H9 (cell line): ENCODE measurements at regions not wholly inside any gene's neighbourhood (a gene's known extent, or its start where the extent isn't known, plus 50 kb on each side); places are given as distances from the start of the nearest gene placed in this dataset.

Experiments used
- DNase-seq: peaks from one replicate; pipeline ENCODE4 v3.0.0-alpha.2; 2017
- H2AFZ ChIP-seq: one replicate; pipeline ENCODE4 v1.6.1; 2013; ENCODE audit warnings: mild to moderate bottlenecking, low read length, control low read depth, moderate library complexity
- H2AK5ac ChIP-seq: 2 replicates; pipeline ENCODE4 v1.6.1; 2013; ENCODE audit warnings: low read length, control low read depth, mixed read lengths; ENCODE audit not compliant: insufficient read length
- H2BK120ac ChIP-seq: one replicate; pipeline ENCODE4 v1.6.1; 2013; ENCODE audit warnings: low read depth, mild to moderate bottlenecking, low read length, control low read depth, inconsistent platforms; ENCODE audit not compliant: poor library complexity, severe bottlenecking
- H2BK12ac ChIP-seq: 2 replicates; pipeline ENCODE4 v1.6.1; 2013; ENCODE audit warnings: low read length, control low read depth, mixed read lengths, low read depth; ENCODE audit not compliant: insufficient read length
- H2BK15ac ChIP-seq: 2 replicates; pipeline ENCODE4 v1.6.1; 2013; ENCODE audit warnings: low read depth, low read length, control low read depth
- H2BK20ac ChIP-seq: one replicate; pipeline ENCODE4 v1.6.1; 2013; ENCODE audit warnings: low read depth, mild to moderate bottlenecking, low read length, control low read depth, inconsistent platforms; ENCODE audit not compliant: poor library complexity, severe bottlenecking
- H2BK5ac ChIP-seq: 2 replicates; pipeline ENCODE4 v1.6.1; 2013; ENCODE audit warnings: low read length, control low read depth, mixed read lengths; ENCODE audit not compliant: insufficient read length
- H3K14ac ChIP-seq: 2 replicates; pipeline ENCODE4 v1.6.1; 2013; ENCODE audit warnings: low read length, control low read depth; ENCODE audit not compliant: insufficient read depth
- H3K18ac ChIP-seq: 2 replicates; pipeline ENCODE4 v1.6.1; 2013; ENCODE audit warnings: low read depth, mild to moderate bottlenecking, mixed read lengths, low read length, control low read depth; ENCODE audit not compliant: insufficient read length
- H3K23ac ChIP-seq: 2 replicates; pipeline ENCODE4 v1.6.1; 2013; ENCODE audit warnings: low read length, control low read depth, mixed read lengths, low read depth; ENCODE audit not compliant: insufficient read length
- H3K23me2 ChIP-seq: 2 replicates; pipeline ENCODE4 v1.6.1; 2013; ENCODE audit warnings: low read depth, mild to moderate bottlenecking, mixed read lengths, low read length, control low read depth; ENCODE audit not compliant: insufficient read length, poor library complexity, severe bottlenecking
- H3K27ac ChIP-seq: 2 replicates; pipeline ENCODE4 v1.5.1; 2013; ENCODE audit warnings: low read length, control low read depth, mixed read lengths, low read depth; ENCODE audit not compliant: insufficient read length
- H3K27me3 ChIP-seq: 2 replicates; pipeline ENCODE4 v1.6.1; 2013; ENCODE audit warnings: low read length, control low read depth, inconsistent platforms; ENCODE audit not compliant: insufficient read depth
- H3K4ac ChIP-seq: 2 replicates; pipeline ENCODE4 v1.6.1; 2013; ENCODE audit warnings: low read depth, mild to moderate bottlenecking, control low read depth, inconsistent platforms, low read length, moderate library complexity
- H3K4me1 ChIP-seq: 2 replicates; pipeline ENCODE4 v1.6.1; 2013; ENCODE audit warnings: low read length, control low read depth, inconsistent platforms; ENCODE audit not compliant: insufficient read depth
- H3K4me2 ChIP-seq: 2 replicates; pipeline ENCODE4 v1.6.1; 2013; ENCODE audit warnings: low read length, control low read depth, mixed read lengths; ENCODE audit not compliant: insufficient read length, insufficient read depth
- H3K56ac ChIP-seq: 2 replicates; pipeline ENCODE4 v1.6.1; 2013; ENCODE audit warnings: low read depth, mild to moderate bottlenecking, mixed read lengths, low read length, control low read depth; ENCODE audit not compliant: insufficient read length
- H3K79me1 ChIP-seq: 2 replicates; pipeline ENCODE4 v1.6.1; 2013; ENCODE audit warnings: low read depth, mild to moderate bottlenecking, moderate library complexity, low read length, control low read depth, inconsistent platforms; ENCODE audit not compliant: insufficient read depth, poor library complexity, severe bottlenecking
- H3K79me2 ChIP-seq: 2 replicates; pipeline ENCODE4 v1.6.1; 2013; ENCODE audit warnings: low read length, control low read depth, inconsistent platforms; ENCODE audit not compliant: insufficient read depth
- H3K9ac ChIP-seq: 2 replicates; pipeline ENCODE4 v1.6.1; 2013; ENCODE audit warnings: low read length, control low read depth, mixed read lengths; ENCODE audit not compliant: insufficient read length; ENCODE audit errors: extremely low read depth
- H3K9me3 ChIP-seq: one replicate; pipeline ENCODE4 v1.6.1; 2013; ENCODE audit warnings: low read depth, low read length, inconsistent platforms; ENCODE audit not compliant: control insufficient read depth
- H3T11ph ChIP-seq: one replicate; pipeline ENCODE4 v1.6.1; 2013; ENCODE audit warnings: mild to moderate bottlenecking, low read length, control low read depth, inconsistent platforms
- H4K20me1 ChIP-seq: one replicate; pipeline ENCODE4 v1.6.1; 2013; ENCODE audit not compliant: control insufficient read depth, insufficient read length, insufficient read depth
- H4K5ac ChIP-seq: 2 replicates; pipeline ENCODE4 v1.6.1; 2013; ENCODE audit warnings: low read depth, mild to moderate bottlenecking, mixed read lengths, low read length, control low read depth; ENCODE audit not compliant: insufficient read length
- H4K8ac ChIP-seq: replicated peaks from 2 replicates; pipeline ENCODE4 v1.6.1; 2013; ENCODE audit warnings: low read length, control low read depth, mixed read lengths, low read depth; ENCODE audit not compliant: insufficient read length
- H4K91ac ChIP-seq: 2 replicates; pipeline ENCODE4 v1.6.1; 2013; ENCODE audit warnings: low read depth, mild to moderate bottlenecking, moderate library complexity, mixed read lengths, low read length, control low read depth; ENCODE audit not compliant: insufficient read length
- H3K27ac Mint-ChIP-seq, 3 experiments: 2 replicates in 2 of 3; 3 replicates in 1 of 3; pipeline ENCODE4 v1.8.0; 2020 to 2021; ENCODE audit warnings: mixed read lengths in 3 of 3, mild to moderate bottlenecking in 1 of 3, moderate library complexity in 1 of 3
- H3K27me3 Mint-ChIP-seq: 2 replicates; pipeline ENCODE4 v1.8.0; 2021; ENCODE audit warnings: low read depth, mild to moderate bottlenecking, moderate library complexity, mixed read lengths
- H3K36me3 Mint-ChIP-seq, 3 experiments: 2 replicates in 2 of 3; 3 replicates in 1 of 3; pipeline ENCODE4 v1.8.0; 2020 to 2021; ENCODE audit warnings: low read depth in 3 of 3, mixed read lengths in 3 of 3; ENCODE audit not compliant: insufficient read depth in 1 of 3
- H3K4me1 Mint-ChIP-seq, 2 experiments: 2 replicates each; pipeline ENCODE4 v1.8.0; 2020; ENCODE audit warnings: mixed read lengths in 2 of 2
- H3K4me3 Mint-ChIP-seq, 2 experiments: 2 replicates in 1 of 2; 3 replicates in 1 of 2; pipeline ENCODE4 v1.8.0; 2020 to 2021; ENCODE audit warnings: mild to moderate bottlenecking in 2 of 2, mixed read lengths in 2 of 2, moderate library complexity in 1 of 2
- H3K9me3 Mint-ChIP-seq, 2 experiments: 2 replicates in 1 of 2; 3 replicates in 1 of 2; pipeline ENCODE4 v1.8.0; 2020; ENCODE audit warnings: mild to moderate bottlenecking in 2 of 2, mixed read lengths in 2 of 2, moderate library complexity in 1 of 2
- WGBS: extraction: QIAGEN DNeasy Blood & Tissue Kit; methylation state at CpG from one replicate; pipeline ENCODE4 v1.1.7; 2013; ENCODE audit warnings: missing lambda C conversion rate, low lambda C conversion rate, mixed read lengths; ENCODE audit not compliant: insufficient read length; ENCODE audit errors: extremely low coverage; 5-methylcytosine and 5-hydroxymethylcytosine counted together
- TF ChIP-seq, protein P1 (sequence below): fragments of 200-600 bp; sonication (generic); conservative IDR thresholded peaks from 3 replicates; pipeline ENCODE4 v1.8.0; 2021; ENCODE audit warnings: antibody characterized with exemption, mild to moderate bottlenecking

DNA sequence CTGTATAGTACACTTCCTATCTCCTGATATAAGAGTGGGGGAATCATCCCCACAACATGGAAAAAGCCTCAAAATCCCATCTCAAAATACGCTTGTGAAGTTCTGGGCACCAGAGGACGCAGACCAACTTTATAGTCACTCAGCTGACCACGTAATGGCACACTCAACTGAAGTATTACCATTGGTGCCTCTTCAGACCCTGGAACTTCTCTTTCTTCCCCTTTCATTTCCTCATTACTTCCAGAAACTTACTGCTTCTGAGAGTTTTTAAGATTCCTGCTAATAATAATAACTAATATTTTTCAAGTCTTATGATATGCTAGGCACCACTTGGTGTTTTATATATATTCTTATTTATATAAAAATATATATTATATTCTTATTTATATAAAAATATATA is 202.6 kb downstream of the PTPRC start:
- H3K27ac Mint-ChIP-seq, result no peak overlapping the region
- no peak overlapping the region for H3K4me3 Mint-ChIP-seq
- Histone ChIP-seq H4K20me1 (no peaks in the 10 kb centered on the region), H3K56ac (no peak overlapping the region), H4K5ac (no peak overlapping the region), H3K27me3 (no peaks in the 10 kb centered on the region), H2AFZ (no peak overlapping the region), H3K18ac (no peak overlapping the region), H2BK15ac (no peak overlapping the region), H3K23ac (no peak overlapping the region), H2BK20ac (no peak overlapping the region), H3K79me1 (no peaks in the 10 kb centered on the region), H3T11ph (no peak overlapping the region), H3K4ac (no peak overlapping the region), H3K14ac (no peak overlapping the region), H4K8ac (no peak overlapping the region), H3K4me1 (no peaks in the 10 kb centered on the region), H2BK12ac (no peak overlapping the region), H3K27ac (no peak overlapping the region), H3K9ac (no peak overlapping the region), H3K79me2 (no peaks in the 10 kb centered on the region), H2BK120ac (no peak overlapping the region), H3K9me3 (no peaks in the 10 kb centered on the region), H2AK5ac (no peak overlapping the region), H3K23me2 (no peaks in the 10 kb centered on the region), H3K4me2 (no peak overlapping the region), H4K91ac (no peak overlapping the region), H2BK5ac (no peak overlapping the region)
- TF ChIP-seq, protein P1, sequence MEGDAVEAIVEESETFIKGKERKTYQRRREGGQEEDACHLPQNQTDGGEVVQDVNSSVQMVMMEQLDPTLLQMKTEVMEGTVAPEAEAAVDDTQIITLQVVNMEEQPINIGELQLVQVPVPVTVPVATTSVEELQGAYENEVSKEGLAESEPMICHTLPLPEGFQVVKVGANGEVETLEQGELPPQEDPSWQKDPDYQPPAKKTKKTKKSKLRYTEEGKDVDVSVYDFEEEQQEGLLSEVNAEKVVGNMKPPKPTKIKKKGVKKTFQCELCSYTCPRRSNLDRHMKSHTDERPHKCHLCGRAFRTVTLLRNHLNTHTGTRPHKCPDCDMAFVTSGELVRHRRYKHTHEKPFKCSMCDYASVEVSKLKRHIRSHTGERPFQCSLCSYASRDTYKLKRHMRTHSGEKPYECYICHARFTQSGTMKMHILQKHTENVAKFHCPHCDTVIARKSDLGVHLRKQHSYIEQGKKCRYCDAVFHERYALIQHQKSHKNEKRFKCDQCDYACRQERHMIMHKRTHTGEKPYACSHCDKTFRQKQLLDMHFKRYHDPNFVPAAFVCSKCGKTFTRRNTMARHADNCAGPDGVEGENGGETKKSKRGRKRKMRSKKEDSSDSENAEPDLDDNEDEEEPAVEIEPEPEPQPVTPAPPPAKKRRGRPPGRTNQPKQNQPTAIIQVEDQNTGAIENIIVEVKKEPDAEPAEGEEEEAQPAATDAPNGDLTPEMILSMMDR, result no peak
- H3K9me3 Mint-ChIP-seq, result no peaks in the 10 kb centered on the region; a peak in 1 of 5 replicates
- WGBS, result no CpG with 5 or more reads among the region's 3 CpGs
- no peaks in the 10 kb centered on the region for H3K27me3 Mint-ChIP-seq
- H3K4me1 Mint-ChIP-seq, result no peaks in the 10 kb centered on the region
- DNase-seq, result no peak
- no peaks in the 10 kb centered on the region for H3K36me3 Mint-ChIP-seq
